ENCODE measurements at regions not wholly inside any gene's neighbourhood (a gene's known extent, or its start where the extent isn't known, plus 50 kb on each side); places are given as distances from the start of the nearest gene placed in this dataset.
"Not testable (repeated sequence)": the region's sequence is repeated elsewhere in the genome, so short reads cannot be mapped to it uniquely, and the experiment has no call there.

DNA sequence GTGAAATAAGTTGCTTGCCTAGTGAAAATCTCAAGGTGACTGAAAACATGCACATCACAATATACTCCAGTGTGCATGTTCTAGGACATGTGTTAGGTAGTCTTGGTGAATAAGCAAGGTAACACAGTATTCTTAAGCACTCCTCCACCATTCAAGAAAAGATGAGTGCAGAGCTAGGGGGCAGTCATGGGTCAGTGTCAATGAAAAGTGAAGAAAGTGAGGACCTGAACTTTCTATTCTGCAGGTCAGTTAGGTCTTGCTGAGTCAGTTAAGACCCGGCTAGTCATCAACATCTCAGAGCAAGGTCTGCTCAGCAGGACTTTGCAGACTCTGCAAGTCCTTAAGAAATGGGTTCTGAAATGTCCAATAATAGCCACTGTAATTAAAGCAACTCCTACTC is 82.6 kb upstream of the POMZP3 start:
- DNase-seq: not testable (repeated sequence)

DNA sequence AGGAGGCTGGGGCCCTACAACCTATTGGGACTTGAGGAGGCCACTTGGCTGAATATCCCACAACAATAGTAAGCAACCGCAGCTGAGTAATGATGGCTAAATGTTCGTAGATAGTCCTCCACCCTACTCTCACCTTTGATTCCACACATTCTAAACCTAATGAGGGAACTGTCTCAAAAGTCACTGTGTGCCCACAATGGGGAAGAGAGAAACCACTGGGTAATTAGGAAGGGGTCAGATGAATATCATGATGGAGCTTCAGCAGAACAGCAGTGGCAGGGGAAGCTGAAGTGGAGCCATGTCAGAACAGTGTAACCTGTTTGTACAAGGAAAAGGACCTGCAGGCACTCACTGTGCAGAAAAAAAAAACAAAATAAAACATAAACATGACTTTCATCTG is 81.4 kb upstream of the POMZP3 start:
- DNase-seq: not testable (repeated sequence)

DNA sequence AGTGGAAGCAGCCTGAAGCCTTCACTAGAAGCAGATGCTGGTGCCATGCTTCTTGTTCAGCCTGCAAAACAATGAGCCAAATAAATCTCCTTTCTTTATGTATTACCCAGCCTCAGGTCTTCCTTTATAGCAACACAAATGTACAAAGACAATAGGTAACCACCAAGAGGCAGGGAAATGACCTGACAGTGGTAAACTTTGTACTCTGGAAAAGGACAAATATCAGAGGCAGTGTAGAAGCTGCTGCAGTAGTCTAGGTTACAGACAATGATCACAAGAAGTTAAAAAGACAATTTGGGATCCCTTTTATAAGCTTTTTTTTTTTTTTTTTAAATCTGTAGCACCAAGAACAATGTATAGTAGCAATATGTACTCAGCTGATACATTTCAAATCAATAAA is 76.7 kb upstream of the POMZP3 start:
- DNase-seq: not testable (repeated sequence)

DNA sequence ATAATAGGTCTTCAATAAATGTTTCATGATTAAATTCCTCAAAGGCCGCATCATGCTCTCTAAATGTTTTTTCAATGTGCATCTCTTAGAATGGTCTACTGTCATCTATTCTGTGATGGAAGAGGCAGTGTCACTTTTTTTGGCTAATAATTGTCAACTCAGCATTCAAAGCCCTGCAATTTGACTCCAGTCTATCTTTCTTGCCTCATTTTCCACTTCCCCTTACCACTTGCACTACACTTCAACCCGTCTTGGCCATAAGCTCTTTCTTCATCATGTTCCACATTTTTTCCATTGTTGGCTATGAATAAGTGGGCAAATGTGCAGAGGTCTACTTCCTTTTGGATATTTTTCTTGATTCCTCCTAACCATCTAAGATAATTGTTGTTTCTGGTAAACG is 59.2 kb upstream of the POMZP3 start:
- not testable (repeated sequence) for DNase-seq

DNA sequence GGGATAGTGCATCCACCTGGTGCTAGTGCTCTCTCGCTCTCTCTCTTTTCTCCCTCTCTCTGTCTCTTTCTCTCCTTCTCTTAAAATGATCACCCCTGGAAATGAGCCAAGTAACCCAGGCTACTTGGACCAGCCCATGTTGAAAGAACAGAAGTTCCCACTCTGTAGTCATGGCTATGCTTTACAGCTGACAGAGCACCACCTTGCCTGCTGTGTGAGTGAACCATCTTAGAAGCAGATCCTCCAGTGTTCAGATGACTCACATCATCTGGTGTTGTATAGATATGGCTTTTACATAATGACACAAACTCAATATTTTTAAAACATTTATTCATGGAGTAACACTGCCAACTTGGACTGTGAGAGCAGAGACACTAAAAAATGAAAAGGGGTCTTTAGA is 57.7 kb upstream of the POMZP3 start:
- DNase-seq: not testable (repeated sequence)

DNA sequence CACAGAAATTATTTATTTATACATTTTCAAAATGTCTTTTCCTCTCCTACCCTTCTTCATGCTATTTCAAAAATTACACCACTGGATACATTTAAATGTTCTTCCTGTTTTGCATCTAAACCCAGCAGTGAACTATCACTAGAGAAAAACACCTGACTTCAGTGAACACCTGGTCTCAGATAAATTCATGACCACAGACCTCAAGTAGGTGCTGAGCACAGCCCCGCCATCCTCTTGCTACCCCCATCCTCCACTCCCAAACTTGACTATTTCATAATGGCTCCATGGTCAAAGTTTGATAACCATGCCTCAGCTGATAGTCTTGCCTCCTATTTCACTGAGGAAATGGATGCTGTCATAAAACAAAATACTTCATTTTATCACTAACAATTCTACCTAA is 56.6 kb upstream of the POMZP3 start:
- DNase-seq: not testable (repeated sequence)

DNA sequence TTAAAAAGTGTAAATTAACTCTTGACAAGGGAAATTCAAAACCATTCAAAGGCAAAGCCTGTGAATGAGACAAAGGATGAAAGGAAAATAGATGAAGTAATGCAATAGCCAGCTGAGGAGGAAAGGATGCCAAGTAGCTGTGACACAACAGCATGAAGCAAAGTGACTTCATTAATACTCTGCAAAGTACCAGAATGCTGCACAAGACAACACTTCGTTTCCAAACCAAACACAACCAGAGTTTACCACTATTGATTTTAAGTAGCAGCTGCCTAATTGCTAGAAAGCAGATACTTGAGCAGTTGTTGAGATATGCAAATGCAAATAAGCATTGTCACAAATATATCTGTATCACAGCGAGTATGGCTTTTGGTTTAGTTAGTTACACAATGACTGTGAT is 54.7 kb upstream of the POMZP3 start:
- not testable (repeated sequence) for DNase-seq

DNA sequence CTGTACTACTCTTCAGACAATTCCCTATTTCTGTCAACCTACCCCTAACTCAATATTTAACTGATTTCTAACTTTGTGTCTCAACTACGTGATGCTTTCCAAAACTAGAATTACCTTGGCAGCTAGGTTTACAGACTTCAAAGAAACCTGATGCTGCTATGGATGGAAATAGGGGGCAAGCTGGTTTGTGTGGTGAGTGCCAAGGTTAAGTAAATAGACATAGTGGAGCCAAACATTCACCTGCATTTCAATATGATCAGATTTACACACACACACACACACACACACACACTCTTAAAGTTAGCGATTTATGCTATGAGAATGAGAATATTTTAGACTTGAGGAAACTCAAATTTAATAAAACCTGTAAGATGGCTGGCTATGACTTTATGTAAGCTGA is 52.1 kb upstream of the POMZP3 start:
- DNase-seq: not testable (repeated sequence)

DNA sequence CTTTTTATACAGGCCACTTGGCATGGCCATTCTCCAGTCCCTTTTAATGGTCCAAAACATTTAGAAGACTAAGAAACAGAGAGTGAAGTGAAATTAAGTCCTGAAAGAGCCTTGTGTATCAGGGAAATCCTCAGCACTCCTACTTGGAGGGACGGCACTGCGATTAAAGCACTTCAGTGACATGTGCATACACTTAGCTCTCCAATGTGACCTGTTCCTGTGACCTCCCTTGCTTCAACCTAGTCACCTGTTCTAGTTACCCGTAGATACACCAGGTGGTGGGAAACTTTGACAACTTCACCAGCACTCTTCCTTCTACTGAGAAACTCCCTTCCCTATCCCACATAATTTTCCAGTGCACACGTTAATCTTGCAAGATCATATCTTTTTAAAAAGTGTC is 51.4 kb upstream of the POMZP3 start:
- DNase-seq: not testable (repeated sequence)

DNA sequence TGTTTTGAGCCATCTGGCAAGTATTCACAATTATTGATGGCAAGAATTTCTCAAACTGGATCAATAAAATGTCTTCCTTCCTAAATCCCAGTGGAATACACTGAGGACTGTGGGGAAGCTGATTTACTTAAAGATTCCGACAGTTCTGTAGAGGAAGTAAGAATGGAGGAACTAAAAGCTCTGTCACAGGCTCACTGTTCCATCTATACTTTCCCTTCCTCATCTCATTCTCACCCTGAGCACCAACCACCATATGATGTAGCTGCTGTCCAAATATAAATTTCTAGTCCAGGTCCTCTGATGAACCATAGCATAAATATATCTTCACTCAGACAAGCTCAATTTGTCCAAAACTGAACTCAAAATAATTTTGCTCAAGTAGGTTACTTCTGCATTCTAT is 49.8 kb upstream of the POMZP3 start:
- not testable (repeated sequence) for DNase-seq
